ENCODE measurements at regions not wholly inside any gene's neighbourhood (a gene's known extent, or its start where the extent isn't known, plus 50 kb on each side); places are given as distances from the start of the nearest gene placed in this dataset.

DNA sequence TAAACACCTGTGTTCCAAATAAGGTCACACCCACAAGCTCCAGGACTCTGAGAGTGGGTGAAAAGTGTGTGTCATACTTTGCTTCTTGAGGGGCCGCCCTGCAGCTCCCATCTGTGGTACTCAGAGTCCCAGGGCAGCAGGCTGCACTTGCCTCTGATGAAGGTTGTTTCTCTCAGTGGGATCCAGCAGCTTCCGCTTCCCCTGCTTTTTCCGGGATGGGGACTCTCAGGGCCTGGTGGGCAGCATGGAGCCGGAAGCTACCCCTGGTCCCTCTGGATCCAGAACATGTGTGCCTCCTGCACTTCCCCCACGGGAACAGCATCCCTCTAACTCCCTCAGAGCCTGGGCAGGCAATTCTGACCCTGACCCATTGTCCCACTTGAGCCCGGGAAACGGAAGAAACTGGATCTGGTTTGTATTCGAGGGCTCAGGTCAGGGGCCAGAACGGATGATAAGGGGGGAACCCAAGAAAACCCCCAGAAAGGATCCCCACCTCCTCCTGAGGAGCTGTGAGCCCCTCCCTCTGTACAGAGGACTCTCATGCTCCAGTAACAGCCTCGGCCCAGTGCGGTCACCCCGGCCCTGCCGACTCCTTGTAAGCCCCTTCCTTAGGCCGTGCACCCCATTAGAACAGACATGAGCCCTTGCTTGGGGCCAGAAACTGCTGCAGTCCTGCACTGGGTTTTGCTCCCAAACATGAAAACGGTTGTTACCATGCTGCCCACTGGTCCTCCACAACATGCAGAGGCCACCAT, 189.5 kb upstream of the C1orf174 start:
- DNase-seq (ENCODE audit: low spot score), result no peak

DNA sequence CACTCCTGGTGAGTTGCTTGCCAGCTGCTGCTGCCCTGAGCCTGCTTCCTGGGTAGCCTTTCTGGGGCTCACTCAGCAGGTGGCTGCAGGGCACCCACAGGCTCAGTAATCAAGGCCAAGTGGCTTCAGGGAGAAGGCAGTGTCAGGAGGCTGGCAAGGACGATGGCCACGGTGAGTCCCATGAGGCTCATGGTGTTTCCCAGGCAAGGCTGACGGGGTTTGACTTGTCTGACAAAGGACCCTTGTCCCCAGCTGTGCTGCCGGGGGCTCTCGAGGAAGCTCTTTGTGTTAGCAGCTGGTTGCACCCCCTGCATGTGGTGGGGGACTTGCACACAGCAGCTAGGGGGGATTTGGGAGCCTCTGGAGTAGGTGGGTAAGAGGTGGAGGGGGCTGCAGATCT, 190.5 kb upstream of the C1orf174 start:
- DNase-seq (ENCODE audit: low spot score), result no peak

DNA sequence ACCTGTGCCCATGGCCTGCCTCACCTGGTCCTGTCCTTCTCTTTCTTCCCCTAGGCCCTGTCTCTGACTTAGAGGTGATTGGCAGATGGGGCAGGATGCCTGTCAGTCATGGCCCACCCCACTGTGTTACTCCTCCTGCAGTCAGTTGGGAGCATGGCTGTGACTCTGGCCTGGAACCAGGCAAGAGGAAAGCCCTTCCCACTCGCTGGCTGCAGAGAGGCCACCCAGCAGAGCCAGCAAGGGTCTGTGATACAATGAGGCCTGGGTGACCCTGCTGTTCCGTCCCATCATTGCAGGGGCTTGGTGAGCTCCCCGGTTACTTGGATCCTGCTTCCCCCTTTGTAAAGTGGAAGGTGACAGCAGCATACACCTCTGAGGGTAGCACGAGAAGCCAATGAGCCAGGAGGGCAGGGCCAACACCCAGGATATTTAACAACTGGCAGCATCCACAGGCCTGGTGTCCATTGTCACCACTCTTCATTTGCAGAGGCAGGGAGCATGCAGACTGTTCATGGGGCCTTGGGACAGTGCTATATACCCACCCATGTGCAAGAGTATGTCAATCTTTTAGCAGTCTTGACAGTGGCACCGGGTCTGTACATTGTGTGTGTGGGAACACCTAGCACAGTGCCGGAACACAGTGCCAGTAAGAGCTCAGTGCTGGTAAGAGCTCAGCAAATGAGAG, 191.0 kb upstream of the C1orf174 start:
- DNase-seq (ENCODE audit: low spot score), result no peak

DNA sequence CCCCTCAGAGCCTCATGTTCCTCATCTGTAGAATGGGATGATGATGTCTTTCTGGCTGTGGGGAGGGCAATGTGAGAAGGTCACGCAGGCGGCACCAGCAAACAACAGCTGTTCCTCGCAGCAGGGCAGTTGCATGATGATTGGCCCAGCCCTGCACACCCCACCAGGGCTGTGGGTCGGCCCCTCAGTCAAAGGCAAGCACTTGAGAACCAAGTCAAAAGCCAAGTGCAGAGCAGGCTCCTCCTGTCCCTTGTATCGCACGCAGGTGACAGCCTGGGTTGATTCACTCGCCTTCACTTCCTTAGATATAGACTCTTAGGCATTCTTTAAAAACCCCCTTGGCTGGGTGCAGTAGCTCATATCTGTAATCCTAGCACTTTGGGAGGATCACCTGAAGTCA, 191.9 kb upstream of the C1orf174 start:
- no peak for DNase-seq (ENCODE audit: low spot score)

DNA sequence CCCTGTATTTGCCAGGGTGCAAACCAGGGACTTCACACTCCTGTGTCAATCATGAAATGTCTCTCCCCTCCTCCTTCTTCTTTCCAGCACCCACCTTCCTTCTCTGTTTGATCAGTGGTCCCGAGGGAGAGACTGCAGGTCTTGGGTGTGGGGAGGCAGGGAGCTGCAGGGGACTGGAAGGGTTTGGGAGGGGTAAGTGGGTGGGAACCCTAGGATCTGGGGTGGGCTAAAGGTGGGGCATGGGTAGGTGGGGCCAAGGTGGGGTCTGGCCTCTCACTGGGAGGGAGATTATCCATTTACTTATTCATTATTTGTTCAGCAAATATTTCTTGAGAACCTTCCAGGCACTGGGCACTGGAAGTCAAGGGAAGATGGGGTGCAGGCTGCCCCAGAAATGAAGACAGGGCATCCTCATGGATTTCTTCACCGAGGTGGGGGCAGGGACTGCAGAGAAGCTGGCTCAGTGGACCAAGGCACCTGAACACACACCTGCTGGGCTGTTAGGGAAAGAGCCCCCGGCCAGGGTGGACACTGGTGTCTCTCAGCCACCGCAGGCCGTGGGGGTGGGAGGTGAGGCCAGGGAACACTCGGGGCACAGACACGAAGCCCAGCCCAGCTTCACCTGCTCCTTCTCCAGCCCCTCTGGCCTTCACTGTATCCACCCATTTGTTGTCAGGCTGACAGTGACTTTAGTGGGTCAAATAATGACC, 193.9 kb upstream of the C1orf174 start:
- DNase-seq (ENCODE audit: low spot score), result no peak

DNA sequence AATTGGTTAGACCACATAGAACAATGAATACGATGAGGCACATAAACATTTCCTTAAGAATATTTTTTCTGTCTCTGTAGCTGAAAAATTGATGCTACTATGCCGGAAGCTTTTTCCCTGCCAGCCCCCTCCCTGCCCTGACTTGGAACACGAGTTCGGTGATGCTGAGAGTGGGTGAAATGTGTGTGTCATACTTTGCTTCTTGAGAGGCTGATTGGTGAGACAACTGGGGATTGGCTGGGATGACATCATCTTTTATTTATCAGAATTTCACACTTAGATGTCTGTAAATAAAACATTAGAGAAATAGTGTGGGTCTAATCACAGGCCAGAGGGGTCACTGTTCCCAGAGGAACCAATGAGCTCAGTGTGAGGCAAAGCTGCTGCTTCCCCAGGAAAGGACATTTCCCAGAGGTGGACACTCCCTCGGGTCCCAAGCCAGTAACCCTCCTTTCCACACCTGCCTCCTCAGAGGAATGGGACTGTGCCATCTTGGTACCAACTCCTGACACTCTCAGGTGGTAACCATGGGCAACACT, 195.4 kb upstream of the C1orf174 start:
- no peak for DNase-seq (ENCODE audit: low spot score)

DNA sequence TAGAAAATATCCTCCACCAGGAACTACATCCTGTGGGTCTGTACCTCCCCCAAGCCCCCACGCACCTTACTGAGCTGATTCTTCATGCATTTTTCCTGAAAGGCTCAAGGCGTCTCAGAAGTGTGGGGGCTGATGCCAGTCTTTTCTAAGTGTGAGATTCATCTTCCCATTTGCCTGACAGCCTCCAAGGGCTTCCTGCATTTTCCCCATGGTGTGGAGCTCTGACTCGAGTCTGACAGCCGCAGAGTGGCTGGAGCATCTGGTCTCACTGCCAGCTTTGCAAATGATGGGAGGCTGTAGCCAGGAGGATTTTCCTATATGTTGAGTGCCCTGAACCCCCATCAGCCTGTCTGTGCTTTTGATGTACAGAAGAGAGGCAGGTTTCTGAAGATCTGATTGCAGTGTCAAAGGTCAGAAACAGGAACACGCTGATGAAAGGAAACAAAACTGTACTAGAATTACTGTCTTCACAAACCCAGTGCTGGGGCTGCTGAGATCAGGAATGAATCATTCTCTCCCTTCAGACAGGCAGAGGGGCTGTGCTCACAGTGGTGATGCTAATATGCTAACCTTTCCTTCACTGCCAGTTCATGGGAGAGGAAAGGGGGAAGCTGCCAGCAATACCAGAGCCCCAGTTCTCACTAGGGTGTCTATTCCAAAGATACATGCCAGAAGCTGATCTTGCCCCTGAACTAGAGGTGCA, 201.5 kb upstream of the C1orf174 start:
- DNase-seq (ENCODE audit: low spot score), result no peak

DNA sequence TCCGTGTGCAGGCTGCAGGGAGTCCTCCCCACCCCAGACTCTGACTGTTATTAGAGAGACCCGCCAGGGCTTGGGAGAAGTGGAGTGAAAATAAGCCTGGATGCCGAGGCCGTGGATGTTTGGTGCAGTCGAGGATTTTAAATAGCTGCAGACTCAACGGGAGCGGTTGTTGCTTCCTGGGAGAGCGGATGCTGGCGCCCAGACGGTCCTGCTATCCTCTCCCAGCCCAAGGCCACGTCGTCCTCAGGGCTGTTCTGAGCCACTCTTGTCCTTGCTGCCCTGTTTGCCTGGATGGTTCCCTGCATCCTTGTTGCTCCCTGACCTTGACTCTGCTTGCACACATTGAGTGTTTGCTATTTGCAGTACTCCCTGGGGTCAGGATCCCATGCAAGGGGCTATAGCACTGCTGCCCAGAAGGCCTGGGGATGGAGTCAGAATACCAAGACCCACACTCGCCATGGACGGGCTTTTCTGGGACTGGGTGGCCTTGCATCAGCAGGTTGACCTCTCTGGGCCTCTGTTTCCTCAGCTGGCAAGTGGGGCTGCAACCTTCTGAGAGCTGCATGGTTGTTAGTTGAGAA, 205.3 kb upstream of the C1orf174 start:
- no peak for DNase-seq (ENCODE audit: low spot score)

DNA sequence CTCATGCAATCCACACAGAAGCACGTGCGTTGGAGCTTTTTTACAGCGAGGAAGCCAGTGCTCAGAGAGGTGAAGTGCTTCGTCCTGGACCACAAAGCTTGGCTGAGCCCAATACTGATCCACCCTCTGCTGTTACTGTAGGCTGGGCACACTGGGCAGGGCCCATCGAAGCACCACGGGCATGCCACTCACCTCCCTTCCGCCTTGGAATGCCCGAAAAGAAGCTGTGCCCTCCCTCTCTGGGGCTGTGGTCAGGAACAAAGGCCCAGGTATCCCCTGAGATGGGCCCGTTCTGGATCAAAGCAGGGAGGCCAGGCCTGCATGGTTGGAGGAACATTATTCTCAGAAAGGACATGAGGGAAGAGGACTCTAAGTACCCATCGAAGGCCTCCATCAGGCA, 206.7 kb upstream of the C1orf174 start:
- DNase-seq (ENCODE audit: low spot score), result no peak

DNA sequence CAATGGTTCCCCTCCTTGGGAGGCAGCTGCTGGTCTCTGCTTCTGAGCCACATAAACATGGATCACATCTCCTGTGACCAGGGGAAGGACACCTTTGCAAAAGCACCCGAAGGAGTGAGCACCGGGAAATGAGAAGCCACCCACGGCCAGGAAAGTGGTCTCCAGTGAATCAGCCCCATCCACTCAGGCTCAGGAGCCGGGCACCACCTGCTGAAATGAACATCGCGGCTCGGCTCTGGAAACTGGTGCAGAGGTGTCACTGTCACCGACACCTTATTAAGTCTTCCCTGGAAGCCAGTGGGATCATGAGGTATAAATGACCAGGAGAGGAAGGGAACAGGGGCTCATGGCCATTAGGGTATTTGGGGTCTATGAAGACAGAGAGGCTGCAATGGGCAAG, 207.2 kb upstream of the C1orf174 start:
- DNase-seq (ENCODE audit: low spot score), result no peak

DNA sequence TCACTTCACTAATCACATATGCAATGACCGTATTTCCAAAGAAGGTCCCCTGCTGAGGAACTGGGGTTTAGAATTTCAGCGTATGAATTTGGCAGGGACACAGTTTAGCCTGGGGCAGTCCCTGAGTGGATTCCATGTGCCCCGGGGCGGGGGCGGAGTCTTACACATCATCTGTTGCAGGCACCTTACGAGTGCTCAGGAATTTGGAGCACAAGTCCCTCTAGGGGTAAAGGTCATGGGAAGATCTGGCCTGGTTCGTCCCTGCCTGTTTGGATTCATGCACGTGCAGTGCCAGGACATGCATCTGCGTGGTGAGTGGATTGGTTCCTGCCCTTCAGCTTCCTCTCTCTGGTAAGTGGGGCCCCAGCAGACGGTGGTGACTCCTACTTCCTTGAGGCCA, 208.3 kb upstream of the C1orf174 start:
- DNase-seq (ENCODE audit: low spot score), result no peak

DNA sequence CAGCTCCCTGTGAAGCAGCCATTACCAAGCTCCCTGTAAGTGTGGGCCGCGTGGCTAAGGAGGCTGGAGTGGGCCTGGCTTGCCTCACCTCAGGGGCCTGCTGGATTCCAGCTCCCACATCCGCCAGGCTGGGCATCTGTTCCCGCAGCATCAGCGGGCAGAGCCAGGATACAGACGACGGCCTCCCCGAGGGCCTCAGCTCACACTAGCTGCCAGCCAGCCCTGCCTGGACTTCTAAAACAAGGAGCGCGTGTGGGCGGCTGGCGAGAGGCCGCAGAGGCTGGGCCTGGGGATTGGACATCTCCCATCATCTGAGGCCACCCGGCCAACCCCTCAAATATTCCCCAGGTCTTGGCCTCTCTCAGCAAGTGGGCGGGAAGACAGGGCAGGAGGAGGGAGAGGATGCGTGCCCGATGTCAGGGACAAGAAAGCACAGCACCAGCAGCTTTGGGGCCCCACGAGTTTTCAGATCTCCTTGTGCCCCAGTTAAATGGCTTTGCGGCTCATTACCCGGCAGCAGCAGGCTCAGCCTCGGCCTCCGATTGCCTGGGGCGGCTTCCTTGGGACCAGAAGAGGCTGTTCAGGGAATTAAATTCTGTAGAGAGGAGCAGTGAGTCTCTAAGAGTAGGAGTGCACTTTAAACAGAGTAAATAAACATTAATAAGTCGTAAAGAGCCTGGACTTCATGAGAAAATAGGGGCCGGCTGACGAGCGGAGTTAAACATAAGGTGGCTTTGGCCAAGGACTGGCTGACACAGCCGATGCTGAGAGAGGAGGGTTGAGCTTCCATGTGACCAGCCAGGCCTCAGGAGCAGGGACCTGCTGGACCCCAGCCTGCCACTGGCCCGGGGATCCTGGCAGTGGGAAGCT, 208.9 kb upstream of the C1orf174 start:
- no peak for DNase-seq (ENCODE audit: low spot score)

DNA sequence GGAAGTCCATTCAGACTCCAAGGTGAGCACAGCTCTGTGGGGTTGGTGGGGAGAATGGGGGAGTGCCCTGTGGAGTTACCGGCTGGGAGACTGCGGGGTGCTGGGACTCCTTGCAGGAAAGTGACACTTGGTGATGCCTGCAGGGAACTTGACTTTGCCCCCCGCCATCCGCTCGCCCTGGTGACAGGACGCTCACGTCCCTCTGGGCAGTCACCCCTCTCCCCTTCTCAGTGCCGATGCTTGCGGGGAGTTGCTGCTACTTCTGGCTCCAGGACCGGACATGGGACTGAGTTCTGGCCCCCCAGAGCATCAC, 209.5 kb upstream of the C1orf174 start:
- DNase-seq (ENCODE audit: low spot score), result no peak

DNA sequence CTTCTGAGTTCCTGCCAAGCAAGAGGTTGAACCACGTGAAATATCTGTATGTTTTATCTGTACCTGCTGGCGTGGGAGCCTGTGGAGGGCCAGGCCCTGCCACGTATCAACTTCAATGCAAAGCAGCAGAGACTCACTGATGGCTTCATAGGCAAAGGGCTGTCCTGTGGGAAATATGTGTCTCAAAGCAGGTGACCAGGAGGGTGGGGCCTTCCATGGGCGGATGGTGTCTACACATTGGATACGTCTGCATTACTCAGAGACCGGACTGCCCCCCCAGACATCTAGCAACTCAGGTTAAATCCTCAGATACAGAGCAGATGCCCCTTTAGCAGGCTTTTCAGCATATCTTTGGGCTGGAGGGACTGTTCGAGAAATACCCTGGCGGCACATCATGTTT, 210.8 kb upstream of the C1orf174 start:
- no peak for DNase-seq (ENCODE audit: low spot score)

DNA sequence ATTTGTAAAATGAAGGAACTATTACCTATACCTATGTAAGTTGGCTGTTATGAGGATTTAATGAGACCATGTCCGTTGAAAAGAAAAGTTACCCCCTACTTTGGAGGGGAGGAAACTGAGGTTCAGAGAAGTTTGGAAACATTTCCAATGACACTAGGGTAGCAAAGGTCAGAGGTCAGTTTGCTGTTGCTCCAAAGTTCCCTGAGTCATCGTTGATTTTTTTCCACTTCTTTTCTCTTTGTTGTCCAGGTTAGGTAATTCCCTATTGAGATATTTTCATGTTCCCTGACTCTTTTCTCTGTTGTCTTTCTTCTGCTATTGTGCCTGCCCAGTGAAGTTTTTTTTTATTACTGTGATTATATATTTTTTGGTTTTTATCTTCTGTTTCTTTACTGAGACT, 213.8 kb upstream of the C1orf174 start:
- DNase-seq (ENCODE audit: low spot score), result no peak

DNA sequence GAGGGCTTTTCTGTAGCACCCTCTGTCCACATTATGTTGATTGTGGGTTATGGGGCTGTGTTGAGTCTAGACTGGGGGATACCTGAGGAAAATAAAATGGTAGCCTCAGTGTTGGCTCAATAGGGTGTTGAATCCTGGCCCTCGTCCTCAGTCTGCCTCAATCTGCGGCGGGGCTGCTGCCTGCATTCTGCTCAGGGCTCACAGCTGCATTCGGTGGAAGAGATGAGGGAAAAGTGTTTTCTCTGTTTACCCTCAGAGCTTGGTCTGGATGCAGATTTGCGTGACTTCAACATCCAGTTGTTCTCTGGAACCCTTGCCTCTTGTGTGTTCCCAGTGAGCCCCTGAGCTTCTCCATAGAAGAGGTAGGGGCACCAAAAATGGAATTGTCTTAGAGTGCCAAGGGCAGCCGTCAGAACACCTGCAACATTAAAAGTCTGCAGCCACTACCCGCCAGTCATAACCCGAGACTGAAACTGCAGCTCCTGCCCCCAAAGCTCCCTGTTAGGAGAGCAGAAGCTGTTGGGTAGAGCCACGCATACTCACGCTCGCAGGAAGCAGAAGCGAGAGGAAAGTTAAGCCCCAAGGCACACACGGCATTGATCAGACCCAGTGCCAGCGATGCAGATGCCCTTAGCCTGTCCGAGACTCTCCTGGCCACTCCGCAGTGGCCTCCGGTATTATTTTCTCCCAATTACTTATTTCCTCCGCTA, 215.3 kb upstream of the C1orf174 start:
- DNase-seq (ENCODE audit: low spot score), result no peak

DNA sequence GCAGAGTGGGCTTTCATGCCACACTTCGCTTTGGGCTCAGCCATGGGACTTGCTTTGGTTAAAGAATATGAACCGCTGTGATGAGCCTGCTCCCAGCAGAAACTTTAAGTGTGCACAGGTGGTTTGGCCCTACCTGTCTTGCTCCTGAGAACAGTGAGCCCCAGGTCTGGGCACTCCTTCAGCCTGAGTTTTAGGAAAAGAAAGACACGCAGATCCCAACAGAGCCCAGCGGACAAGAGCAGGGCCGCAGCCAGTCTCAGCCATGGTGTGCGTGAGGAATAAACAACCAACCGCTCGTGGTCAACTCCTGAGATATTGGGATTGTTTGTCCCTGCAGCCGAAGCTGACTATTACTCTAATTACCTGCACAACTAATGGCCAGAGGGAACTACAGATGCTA, 217.1 kb upstream of the C1orf174 start:
- no peak for DNase-seq (ENCODE audit: low spot score)

DNA sequence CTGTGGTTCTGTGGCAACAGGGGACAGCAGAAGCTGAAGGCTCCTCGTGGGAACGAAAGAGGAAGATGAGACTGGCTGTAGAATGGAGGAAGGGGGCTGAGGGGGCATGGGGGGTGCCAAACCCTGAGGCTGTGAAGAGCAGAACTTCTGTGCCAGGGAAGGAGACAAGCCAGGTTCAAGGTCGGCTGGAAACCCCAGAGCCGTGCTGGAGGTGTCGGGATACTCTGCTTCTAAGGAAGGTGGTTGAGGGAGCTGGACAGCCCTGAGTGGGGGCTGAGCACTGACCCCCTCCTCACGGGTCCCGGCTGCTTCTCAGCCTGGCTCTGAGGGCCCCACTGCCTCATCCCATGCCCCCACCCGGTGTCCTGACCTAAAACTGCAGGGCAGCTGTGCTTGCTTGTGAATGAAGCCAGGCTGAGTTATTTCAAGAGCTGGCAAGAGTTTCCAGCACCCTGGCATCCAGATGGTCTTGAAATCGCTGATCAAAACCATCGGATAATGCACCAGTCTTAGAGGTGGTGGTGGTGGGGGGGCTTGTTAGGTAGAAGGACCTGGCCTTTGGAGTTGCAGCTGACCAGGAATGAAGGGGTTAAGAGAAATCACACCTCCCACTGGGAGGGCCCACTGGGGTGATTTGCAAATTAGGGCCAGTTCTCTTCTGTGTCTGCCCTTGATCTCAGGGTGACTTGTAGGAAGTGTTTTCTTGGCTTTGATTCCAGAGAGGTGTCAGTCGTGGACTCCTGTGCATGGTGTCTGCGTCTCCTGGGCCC, 218.9 kb upstream of the C1orf174 start:
- DNase-seq (ENCODE audit: low spot score), result no peak

DNA sequence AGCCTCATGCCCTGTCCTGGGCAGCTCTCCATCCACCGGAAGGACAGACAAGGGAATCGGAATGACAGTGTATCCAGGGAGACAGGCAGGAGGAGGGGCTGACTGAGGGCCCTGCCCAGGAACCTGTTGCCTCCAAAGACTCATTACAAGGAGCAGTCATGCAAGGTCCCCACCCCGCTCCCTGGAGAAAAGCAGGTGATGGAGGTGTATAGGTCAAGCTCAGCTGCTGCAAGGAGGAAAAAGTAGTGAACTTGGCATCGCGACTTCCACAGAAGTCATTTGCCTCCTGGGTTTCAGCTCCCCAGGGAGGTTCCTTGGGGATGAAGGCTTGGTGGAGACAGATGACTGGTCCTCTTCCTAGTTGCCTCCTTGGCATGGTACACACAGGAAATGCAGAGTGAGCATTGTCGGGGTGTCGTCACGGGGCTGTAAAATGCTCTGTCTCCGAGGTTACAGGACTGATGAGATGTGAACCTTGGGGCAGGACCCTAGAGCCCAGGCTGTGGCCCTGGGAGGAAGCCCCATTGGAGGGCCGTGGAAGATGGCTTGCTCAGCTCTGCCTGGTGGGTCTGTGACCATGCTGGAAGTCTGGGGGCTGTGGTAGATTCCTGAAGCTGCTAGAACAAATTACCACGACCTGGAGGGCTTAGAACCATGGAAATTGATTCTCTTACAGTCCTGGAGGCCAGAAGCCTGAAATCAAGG, 219.6 kb upstream of the C1orf174 start:
- no peak for DNase-seq (ENCODE audit: low spot score)

Measured in AG20443 (cell line).